ENCODE measurements at regions not wholly inside any gene's neighbourhood (a gene's known extent, or its start where the extent isn't known, plus 50 kb on each side); places are given as distances from the start of the nearest gene placed in this dataset. TPM values are rescaled to one million over a fixed set of nuclear protein-coding genes. Genes with fewer than 3 reads are reported as not detected.

DNA sequence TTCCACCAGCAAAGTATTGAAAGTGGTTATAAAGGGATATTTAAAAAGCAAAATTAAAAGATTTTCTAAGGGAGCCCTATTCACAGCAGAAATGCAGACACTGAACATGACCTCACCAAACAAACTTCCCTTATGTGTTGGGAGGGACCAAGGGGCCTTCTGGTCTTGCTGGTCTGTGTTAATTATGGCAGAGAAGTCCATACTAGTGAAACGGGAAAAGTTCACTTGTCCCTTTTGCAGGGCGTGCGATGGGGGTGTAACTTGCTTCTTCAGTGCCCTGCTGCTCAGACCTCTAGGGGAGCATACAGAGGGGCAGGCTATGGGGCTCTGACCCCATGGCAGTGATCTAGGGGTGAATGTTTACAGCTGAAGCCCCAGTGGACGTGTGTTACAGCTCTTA, 53.0 kb upstream of the ZNF337 start (continued):
- TF ChIP-seq RAD51 (IDR thresholded peaks at IDR 0.05; ENCODE audit: borderline replicate concordance, low read depth) = no peak
- TF ChIP-seq CHD4 (IDR thresholded peaks at IDR 0.05; ENCODE audit: insufficient read depth, insufficient replicate concordance, low read depth, low read length, poor library complexity, severe bottlenecking) = no peak
- TF ChIP-seq CAMTA2 (CRISPR knock-in tag; conservative IDR thresholded peaks at IDR 0.05) = no peak
- no peak for TF ChIP-seq ATF2 (CRISPR knock-in tag; IDR thresholded peaks at IDR 0.05)
- TF ChIP-seq TRIM25 (IDR thresholded peaks at IDR 0.05; ENCODE audit: borderline replicate concordance) = no peak

MicroRNAs encoded in the stretch of these regions (microRNA counts, 767-probe panel; counts per million panel counts)
- microRNA hsa-miR-663a = not detected

Small RNAs in the stretch of these regions (microRNA-seq; reads per million reads assigned to microRNA genes)
- not detected for gene MIR663A (ENCODE audit: borderline microRNAs expressed)

Small RNAs in the stretch of these regions (small RNA-seq; reads per million reads assigned to genes)
- gene CFTRP1 = not detected
